ENCODE measurements at regions not wholly inside any gene's neighbourhood (a gene's known extent, or its start where the extent isn't known, plus 50 kb on each side); places are given as distances from the start of the nearest gene placed in this dataset.

DNA sequence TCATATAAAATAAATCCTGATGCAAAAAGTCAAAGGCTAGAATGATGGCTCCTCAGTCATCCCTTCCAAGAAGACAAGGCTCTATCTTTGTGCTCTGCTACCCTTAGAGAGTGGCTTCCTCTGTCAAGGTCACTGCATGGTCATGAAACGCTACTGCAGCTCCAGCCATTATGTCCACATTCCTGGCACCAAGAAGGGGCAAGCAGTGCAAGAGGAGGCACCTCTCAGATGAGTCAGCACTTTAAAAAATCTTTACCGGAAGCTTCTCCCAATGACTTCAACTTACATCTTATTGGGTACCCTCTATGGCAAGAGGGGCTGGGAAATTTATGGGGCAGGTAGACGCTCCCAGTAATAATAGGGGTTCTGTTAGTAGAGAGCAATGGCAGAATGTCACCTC lies 129.5 kb upstream of the CPEB4 start:
- no peaks in the 10 kb centered on the region for H3K27me3 ChIP-seq
- no peak overlapping the region for H3K27ac ChIP-seq
- TF ChIP-seq, protein P1, sequence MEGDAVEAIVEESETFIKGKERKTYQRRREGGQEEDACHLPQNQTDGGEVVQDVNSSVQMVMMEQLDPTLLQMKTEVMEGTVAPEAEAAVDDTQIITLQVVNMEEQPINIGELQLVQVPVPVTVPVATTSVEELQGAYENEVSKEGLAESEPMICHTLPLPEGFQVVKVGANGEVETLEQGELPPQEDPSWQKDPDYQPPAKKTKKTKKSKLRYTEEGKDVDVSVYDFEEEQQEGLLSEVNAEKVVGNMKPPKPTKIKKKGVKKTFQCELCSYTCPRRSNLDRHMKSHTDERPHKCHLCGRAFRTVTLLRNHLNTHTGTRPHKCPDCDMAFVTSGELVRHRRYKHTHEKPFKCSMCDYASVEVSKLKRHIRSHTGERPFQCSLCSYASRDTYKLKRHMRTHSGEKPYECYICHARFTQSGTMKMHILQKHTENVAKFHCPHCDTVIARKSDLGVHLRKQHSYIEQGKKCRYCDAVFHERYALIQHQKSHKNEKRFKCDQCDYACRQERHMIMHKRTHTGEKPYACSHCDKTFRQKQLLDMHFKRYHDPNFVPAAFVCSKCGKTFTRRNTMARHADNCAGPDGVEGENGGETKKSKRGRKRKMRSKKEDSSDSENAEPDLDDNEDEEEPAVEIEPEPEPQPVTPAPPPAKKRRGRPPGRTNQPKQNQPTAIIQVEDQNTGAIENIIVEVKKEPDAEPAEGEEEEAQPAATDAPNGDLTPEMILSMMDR (IDR thresholded peaks at IDR 0.05), result no peak
- no peak for TF ChIP-seq POLR2A (IDR thresholded peaks at IDR 0.05)
- intact Hi-C loops (cut with DNase I; ENCODE audit: low total_unique reads), result no loop called here
- H3K4me1 ChIP-seq, result no peaks in the 10 kb centered on the region
- no peaks in the 10 kb centered on the region for H3K36me3 ChIP-seq
- H3K4me3 ChIP-seq, result no peak overlapping the region
- DNase-seq, result no peak
- H3K9me3 ChIP-seq, result no peaks in the 10 kb centered on the region

DNA sequence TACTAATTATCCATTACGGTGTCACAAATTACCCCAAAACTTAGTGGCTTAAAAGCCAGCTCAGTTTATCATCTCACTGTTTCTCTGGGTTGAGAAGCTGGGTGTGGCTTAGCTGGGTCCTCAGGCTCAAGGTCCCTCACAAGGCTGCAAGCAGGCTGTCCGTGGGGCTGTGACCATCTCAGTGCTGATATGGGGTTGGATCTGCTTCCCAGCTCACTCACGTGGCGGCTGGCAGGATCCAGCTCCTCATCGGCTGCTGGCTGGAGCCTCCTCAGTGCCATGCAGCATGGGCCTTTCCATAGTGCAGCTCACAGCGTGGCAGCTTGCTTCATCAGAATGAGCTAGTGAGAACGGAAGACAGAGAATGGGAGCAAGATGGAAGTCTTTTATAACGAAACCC lies 128.5 kb upstream of the CPEB4 start:
- H3K4me1 ChIP-seq, result no peaks in the 10 kb centered on the region
- intact Hi-C loops (cut with DNase I; ENCODE audit: low total_unique reads), result no loop called here
- H3K9me3 ChIP-seq, result no peaks in the 10 kb centered on the region
- TF ChIP-seq, protein P1 (IDR thresholded peaks at IDR 0.05), result no peak
- TF ChIP-seq POLR2A (IDR thresholded peaks at IDR 0.05), result no peak
- no peak overlapping the region for H3K27ac ChIP-seq
- H3K36me3 ChIP-seq, result no peaks in the 10 kb centered on the region
- no peaks in the 10 kb centered on the region for H3K27me3 ChIP-seq
- no peak overlapping the region for H3K4me3 ChIP-seq
- no peak for DNase-seq

DNA sequence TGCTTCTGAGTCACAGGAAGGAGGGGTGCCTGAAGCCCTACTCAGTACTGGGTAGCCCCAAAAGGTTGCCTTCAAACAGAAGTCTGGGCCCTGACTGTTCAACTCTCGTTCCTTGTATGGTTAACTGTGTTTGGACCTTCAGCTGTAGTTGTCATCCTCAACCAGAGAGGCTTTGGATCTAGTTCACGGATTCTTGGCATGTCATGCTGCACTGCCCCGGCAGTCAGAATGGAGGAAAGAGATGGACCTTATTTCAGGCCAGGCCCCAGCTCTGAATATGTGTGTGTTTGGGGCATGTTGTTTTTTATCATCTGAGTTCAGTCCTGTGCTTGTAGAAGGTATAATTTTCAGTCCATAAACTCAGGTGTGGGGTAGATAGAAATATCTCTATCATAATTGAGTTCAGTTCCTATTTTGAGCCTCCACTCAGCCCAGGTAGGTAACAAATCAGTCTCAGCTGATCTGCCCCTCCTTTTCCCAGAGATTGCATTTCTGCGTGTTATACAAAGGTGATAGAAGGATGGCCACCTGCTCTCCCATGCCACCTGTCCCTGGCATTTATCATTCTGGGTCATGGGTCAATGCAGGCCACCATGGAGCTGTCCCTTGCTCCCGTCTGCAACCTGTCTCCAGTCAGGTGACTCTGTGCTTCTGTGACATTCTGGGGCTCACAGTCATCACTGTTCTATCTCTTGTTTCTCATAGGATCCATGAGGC lies 127.5 kb upstream of the CPEB4 start:
- no peak overlapping the region for H3K27ac ChIP-seq
- no peak overlapping the region for H3K4me3 ChIP-seq
- no peaks in the 10 kb centered on the region for H3K36me3 ChIP-seq
- no peak for TF ChIP-seq POLR2A (IDR thresholded peaks at IDR 0.05)
- TF ChIP-seq, protein P1 (IDR thresholded peaks at IDR 0.05), result no peak
- intact Hi-C loops (cut with DNase I; ENCODE audit: low total_unique reads), result no loop called here
- H3K27me3 ChIP-seq, result no peaks in the 10 kb centered on the region
- H3K9me3 ChIP-seq, result no peaks in the 10 kb centered on the region
- no peak for DNase-seq
- no peaks in the 10 kb centered on the region for H3K4me1 ChIP-seq

DNA sequence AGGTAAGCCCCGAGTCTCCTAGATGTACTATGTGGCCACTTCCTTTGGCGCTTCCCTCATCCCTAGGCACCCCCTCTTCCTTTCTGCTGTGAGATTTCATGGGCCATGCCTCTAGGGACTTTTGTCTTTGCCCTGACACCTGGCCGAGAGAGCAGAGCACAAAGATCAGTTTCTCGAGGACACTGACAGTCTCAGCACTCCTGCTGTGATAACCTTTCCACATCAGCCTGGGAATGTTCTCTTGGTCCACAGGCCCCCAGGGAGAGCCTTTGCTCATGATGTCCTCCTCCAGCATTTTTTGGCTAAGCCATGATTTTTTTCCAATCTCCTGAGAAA lies 127.0 kb upstream of the CPEB4 start:
- H3K4me3 ChIP-seq, result no peak overlapping the region
- no peaks in the 10 kb centered on the region for H3K27me3 ChIP-seq
- intact Hi-C loops (cut with DNase I; ENCODE audit: low total_unique reads), result no loop called here
- TF ChIP-seq, protein P1 (IDR thresholded peaks at IDR 0.05), result no peak
- no peak for TF ChIP-seq POLR2A (IDR thresholded peaks at IDR 0.05)
- no peak overlapping the region for H3K27ac ChIP-seq
- DNase-seq, result no peak
- H3K9me3 ChIP-seq, result no peaks in the 10 kb centered on the region
- no peaks in the 10 kb centered on the region for H3K4me1 ChIP-seq
- no peaks in the 10 kb centered on the region for H3K36me3 ChIP-seq

DNA sequence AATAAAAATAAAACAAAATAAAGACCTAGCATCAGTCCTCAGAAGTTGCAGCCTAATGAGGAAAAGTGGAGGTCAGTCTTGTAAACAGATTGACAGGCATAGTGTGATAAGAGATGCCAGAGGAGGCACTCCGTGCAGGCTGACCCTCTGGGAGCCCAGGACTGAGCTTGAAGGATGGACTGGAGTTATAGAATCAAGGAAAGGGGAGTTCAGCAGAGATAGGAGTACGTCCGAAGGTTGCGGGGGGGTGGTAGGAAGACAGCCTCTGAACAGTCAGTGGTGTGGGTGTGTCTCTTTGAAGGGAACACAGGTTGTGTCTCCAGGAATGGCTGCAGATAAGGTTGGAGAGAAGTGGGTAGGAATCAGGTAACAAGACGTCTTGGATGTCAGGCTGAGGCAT lies 126.1 kb upstream of the CPEB4 start:
- Histone ChIP-seq H3K27me3 (no peaks in the 10 kb centered on the region), H3K36me3 (no peaks in the 10 kb centered on the region), H3K27ac (no peak overlapping the region), H3K9me3 (no peaks in the 10 kb centered on the region), H3K4me3 (no peak overlapping the region), H3K4me1 (no peaks in the 10 kb centered on the region)
- intact Hi-C loops (cut with DNase I; ENCODE audit: low total_unique reads), result no loop called here
- no peak for DNase-seq
- TF ChIP-seq, protein P1 (IDR thresholded peaks at IDR 0.05), result no peak
- TF ChIP-seq POLR2A (IDR thresholded peaks at IDR 0.05), result no peak
